OCI-LY1 (cell line): ENCODE measurements at regions not wholly inside any gene's neighbourhood (a gene's known extent, or its start where the extent isn't known, plus 50 kb on each side); places are given as distances from the start of the nearest gene placed in this dataset.

Experiments used
- CTCF ChIP-seq: fragments of 200-600 bp; sonication (generic), shearing (Covaris generic); IDR thresholded peaks from 2 replicates; pipeline ENCODE4 v1.5.1; 2017; ENCODE audit warnings: mild to moderate bottlenecking, antibody characterized with exemption, low read length, moderate library complexity, mixed read lengths
- EZH2 ChIP-seq: fragments of 200-600 bp; sonication (generic), shearing (Covaris generic); IDR thresholded peaks from 2 replicates; pipeline ENCODE4 v1.8.0; 2017; ENCODE audit warnings: borderline replicate concordance, mixed run types, mild to moderate bottlenecking, antibody characterized with exemption, low read length, moderate library complexity, mixed read lengths

- TF ChIP-seq CTCF (no peak), EZH2 (no peak)
Observed at GRCh38 chr18:65146482-65147021, 604.3 kb upstream of the CDH7 start.
